ENCODE measurements at regions not wholly inside any gene's neighbourhood (a gene's known extent, or its start where the extent isn't known, plus 50 kb on each side); places are given as distances from the start of the nearest gene placed in this dataset.

DNA sequence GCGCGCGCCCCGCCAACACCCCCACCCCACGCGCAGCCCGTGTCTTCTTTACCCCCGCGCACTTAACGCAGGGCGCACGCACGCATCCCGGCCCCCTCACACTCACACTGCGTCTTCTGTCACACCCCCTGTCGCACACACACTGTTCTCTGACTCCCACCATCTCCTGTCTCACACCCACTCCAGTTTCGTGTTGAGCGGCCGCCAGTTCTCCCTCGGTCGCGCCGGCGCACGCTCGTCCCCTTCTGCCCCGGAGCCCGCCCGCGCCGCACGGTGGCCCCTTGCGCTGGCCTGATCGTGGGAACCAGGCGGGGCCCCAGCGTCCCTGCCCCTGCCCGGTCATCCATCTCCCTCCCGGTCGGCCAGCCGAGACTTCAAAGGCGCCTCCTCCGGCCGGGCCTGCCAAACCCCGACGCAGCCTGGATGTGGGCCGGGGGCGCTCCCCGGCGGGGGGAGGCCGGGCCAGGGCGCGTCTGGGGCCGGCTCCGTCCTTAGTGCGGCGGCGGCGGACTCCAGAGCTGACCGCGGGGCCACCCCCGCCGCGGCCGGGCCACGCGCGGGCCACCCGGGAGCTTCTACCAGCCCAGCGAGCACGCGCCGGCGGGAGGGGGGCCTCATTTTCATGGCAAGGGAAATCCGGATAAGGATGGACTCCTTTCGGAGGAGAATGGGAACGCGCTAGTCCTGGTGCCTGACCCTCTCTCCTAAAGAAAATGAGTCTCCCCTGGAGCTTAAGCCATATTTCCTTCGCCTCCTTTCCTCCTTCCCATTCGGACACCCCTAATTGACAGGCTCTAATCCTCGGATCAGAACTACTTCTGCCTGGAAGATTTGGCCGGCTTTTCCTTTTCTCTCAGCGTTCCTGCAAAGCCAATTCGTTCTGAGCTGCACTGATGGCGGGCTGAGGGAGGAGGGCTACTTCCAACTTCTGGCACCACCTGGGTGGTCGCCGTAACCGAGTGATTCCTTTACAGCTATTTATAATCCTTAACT lies 82.0 kb upstream of the HMGA2 start:
- TF ChIP-seq, protein P1, sequence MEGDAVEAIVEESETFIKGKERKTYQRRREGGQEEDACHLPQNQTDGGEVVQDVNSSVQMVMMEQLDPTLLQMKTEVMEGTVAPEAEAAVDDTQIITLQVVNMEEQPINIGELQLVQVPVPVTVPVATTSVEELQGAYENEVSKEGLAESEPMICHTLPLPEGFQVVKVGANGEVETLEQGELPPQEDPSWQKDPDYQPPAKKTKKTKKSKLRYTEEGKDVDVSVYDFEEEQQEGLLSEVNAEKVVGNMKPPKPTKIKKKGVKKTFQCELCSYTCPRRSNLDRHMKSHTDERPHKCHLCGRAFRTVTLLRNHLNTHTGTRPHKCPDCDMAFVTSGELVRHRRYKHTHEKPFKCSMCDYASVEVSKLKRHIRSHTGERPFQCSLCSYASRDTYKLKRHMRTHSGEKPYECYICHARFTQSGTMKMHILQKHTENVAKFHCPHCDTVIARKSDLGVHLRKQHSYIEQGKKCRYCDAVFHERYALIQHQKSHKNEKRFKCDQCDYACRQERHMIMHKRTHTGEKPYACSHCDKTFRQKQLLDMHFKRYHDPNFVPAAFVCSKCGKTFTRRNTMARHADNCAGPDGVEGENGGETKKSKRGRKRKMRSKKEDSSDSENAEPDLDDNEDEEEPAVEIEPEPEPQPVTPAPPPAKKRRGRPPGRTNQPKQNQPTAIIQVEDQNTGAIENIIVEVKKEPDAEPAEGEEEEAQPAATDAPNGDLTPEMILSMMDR (conservative IDR thresholded peaks at IDR 0.05; ENCODE audit: low read depth, low read length): no peak
- TF ChIP-seq EZH2 (IDR thresholded peaks at IDR 0.05; ENCODE audit: borderline replicate concordance, low read depth, low read length, poor library complexity, severe bottlenecking): no peak
